D341Med (cell line): ENCODE measurements at regions not wholly inside any gene's neighbourhood (a gene's known extent, or its start where the extent isn't known, plus 50 kb on each side); places are given as distances from the start of the nearest gene placed in this dataset.
"Not testable (repeated sequence)": the region's sequence is repeated elsewhere in the genome, so short reads cannot be mapped to it uniquely, and the experiment has no call there.

Experiments
- DNase-seq: peaks from one replicate; pipeline ENCODE4 v3.0.0; 2012; ENCODE audit warnings: low spot score

DNA sequence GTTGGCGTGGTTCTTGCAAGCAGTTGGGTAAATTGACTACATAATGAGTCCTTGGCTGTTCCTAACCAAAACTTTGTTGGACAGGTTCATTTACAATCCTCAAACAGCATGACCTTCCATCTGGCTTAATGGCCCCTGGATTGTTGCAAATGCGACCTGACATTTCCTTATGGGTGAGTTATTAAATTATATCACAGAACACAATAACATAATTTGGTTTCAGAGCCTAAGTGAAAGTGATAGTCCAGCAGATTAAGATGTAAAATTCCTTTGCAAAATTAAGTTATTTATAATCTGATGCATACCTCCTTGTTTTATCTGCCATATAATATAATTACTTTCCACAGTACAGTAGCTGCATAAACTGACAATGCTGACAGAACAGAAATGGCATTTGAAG, 224.4 kb downstream of the TUSC1 start:
- DNase-seq: no peak

DNA sequence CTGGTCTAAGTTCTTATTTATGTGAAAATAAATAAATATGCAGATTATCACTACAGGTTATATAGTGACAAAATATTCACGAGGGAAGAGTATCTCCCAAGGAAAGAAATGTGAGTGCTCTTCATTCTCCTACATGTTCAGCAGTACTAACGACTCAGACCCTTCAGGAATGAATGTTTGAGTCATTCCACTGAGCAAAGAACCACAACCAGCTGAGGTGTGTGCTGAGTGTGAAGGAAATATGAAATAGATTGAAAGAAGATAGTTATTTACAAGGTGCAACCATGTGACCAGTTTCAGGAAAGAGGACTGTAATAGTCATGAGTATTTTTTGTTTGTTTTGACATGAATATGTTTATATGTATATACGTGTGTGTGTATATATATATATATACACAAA, 228.7 kb downstream of the TUSC1 start:
- DNase-seq: no peak

DNA sequence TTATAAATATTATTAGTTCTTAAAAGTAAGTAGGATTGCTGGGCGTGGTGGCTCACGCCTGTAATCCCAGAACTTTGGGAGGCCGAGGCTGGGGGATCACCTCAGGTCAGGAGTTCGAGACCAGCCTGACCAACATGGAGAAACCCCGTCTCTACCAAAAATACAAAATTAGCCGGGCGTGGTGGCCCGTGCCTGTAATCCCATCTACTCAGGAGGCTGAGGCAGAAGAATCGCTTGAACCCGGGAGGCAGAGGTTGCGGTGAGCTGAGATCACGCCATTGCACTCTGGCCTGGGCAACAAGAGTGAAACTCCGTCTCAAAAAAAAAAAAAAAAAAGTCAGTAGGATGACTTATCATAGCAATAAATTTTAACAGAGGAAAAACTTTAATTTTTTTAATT, 232.5 kb downstream of the TUSC1 start:
- DNase-seq: not testable (repeated sequence)

DNA sequence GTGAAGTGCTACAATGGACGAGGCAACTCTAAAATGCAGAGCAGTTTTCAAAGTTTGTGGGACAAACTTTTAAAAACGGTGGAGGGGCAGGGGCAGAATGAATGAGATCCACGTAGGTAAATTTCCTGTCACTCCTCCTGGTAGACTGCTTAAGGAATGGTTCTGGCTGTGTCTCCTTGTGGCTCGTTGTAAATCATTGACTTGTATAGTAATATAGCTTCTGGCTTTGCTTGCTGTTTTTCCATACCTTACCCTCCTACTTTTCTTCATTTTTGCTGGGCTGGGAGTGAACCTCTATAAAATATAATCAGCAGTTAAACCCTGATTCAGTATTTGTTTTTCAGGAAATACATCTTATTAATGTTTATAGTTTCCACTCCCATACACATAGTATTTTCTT, 235.7 kb downstream of the TUSC1 start:
- no peak for DNase-seq

DNA sequence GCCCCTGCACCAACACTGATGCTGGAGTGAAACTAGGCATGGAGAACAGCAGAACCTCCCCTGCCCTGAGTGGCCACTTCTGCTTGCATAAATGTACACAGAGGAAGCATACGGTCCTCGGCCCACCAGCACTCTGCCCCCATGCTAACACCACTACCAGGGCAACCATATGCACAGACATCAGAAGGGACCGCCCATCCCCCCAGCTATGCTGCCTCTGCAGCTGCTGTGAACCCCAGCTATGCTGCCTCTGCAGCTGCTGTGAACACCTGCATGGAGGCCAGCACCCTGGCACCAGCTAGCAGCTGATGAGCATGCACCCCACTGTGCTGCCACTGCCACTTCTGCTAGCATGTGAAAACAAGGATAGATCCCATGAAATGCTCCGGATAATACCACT, 250.3 kb downstream of the TUSC1 start:
- DNase-seq: no peak

DNA sequence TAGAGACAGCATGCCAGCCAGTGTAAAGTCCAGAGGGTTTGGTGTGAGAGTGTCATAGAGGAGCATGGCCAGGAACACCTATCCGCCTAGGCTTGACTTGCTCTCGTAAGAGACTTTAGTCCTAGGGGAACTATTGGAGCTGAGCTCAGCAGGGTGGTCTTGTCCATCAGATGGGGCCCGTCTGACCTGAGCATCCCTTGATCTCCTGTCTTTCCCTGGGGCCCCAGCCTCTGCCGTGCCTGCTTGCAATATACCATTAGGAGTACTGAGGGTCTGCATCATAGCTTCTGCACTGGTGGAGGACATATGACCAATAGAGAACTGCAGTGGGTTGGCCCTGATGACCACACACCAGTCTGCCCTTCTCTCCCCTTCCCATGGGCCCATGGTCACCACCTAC, 251.0 kb downstream of the TUSC1 start:
- DNase-seq: no peak

DNA sequence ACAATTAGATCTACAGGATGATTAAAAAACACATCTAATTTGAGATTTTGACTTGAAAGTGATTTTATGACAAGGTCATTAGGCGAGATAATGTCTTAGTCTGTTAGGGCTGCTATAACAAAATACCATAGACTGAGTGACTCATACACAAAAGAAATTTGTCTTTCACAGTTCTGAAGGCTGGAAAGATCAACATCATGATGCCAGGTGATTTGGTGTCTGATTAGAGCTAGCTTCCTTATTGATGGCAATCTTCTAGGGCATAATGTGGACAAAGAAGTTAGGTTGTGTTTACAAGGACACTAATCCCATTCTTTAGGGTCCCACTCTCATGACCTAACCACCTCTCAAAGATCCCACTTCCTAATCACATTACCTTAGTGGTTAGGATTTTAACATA, 256.7 kb downstream of the TUSC1 start:
- DNase-seq: no peak

DNA sequence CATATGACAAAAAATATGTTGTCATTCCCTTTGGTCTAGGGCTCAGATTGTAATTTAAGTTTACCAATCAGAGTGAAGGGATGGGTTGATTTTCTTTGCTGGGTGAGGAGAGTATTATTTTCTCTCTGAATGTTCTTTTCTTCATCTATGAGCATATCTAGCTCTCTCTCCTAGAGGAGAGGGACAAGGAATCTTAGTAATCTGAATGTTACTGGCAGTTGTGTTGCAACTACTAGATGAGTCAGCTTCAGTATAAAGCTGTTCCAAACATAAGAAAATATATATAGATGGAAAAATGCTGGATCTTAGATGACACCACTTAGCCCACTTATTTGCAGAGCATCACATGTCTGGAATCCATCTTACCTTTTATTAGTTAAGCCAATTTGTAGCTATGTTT, 259.3 kb downstream of the TUSC1 start:
- DNase-seq: no peak

DNA sequence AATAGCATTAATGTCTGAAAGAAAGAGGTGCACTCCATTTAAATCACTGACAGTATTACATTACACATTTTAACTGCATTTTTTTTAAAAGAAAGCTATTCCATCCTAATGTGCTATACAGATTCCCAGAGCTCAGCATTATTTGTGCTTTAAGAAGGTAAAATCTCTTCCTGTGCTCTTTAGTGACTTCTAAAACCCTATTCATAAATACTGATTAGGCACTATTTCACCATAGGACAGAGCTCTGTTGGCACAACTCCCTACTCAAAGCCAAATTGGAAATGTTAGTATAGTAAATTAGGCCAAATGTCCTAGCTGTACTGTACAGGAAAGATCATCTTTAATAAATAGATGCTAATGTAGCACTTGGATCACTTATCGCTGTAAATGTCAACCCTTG, 262.5 kb downstream of the TUSC1 start:
- DNase-seq: no peak

DNA sequence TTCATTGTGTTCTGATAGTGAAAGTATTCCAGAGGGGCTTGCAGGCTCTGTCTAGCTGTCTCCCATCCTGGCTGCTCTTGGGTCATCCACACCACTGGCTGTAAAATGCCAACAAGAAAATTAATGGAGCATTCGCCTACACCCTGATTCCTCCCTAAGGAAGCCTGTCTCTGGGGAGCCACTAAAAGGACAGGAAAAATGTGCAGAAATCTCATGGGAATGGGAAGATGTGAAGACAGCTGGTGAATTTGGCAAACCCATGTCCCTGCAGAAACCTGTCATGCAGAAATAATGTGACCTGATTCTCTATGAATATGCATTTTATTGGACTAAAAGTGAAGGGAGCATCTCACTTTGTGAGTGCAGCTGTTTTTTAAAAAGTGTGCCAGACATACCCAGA, 265.6 kb downstream of the TUSC1 start:
- no peak for DNase-seq

DNA sequence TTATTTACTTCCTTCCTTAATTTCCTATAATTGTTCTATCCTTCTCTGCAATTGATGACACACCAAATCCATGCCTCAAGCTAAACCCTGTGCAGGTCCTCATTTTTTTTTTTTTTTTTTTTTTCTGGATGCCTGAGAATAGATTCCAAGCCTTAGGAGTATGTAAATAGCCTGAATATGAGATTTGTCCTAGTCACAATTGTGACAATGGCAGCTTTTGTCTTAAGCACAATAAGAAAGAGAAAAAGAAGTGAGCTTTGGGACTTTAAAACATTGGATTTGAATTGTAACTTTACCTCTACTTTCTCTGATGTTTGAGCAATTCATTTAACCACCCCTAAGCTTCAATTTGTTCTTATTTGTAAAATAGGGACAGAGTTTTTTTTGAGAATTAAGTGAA, 280.5 kb downstream of the TUSC1 start:
- no peak for DNase-seq

DNA sequence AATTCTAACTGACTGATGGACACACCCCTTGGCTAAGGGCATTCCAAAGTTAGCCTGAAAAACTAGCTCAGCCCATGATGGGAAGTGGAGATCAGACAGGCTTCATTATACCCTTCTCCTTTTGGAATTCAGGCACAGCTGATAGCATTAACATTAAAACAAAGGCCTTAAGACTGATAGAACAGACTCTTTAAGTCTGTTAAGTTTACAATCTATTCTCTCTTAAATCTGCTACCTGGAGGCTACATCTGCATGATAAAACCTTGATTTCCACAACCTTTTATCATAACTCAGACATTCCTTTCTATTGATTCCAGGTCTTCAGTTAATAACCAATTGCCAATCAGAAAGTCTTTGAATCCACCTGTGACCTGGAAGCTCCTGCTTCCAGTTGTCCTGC, 281.4 kb downstream of the TUSC1 start:
- no peak for DNase-seq

DNA sequence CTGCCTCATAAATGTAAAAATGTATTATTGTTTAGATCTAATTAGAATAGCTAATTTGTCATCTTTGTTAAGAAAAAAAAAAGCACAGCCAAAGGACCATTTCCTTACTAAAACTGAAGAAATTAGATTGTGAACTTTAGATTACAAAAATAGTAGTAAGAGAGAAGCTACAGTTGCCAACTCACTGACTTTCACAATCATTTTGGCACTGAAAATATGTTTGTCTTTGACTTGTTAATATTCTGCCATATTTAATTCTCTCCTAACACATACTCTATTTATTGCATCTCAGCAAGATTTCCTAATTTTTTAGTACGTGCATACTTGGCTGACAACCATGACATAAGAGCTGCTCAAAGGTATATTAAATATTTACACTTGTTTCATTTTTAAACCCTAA, 297.1 kb downstream of the TUSC1 start:
- no peak for DNase-seq

DNA sequence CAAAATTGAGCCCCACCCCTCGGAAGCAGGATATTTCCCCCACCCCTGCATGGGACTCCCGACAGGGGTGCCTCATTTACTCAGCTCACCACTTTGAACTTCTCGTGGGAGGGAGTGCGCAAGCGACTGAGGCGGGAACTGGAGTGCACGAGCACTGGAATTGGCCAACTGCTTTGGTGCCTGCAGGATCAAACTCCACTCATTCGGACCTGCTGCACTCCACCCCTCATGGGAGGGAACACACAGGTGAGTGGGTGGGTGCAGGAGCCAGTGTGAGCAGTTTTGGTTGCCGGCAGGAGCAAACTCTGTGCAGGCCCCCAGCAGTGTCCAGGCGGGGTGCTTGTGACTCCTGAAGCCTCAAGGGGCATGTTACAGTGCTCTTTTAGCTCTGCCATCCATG, 301.2 kb downstream of the TUSC1 start:
- DNase-seq: no peak

DNA sequence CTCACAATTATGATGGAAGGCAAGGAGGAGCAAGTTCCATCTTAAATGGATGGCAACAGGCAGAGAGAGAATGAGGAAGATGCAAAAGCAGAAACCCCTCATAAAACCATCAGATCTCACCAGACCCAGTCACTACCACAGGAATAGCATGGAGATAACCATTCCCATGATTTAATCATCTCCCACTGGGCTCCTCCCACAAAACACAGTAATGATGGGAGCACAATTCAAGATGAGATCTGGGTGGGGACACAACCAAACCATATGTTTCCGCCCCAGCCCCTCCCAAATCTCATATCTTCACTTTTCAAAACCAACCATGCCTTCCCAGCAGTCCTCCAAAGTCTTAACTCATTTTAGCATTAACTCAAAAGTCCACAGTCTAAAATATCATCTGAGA, 304.0 kb downstream of the TUSC1 start:
- no peak for DNase-seq

DNA sequence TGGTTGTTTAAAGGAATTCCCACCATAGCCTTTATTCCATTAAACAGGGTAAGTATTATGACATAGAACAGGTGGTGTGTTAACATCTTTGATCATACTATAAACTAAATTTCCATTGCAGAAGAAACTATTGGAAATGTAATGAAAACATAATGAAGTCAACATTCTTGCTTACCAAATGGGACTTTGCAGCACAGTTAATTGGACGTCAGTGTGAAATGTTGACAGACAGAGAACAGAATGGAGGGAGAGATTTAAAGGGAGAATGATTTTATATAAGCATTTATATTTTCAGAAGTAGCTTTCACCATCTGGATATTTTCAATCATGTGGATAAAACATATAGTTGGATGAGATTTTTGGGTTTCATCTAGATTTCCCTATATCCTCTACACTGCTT, 311.3 kb downstream of the TUSC1 start:
- no peak for DNase-seq

DNA sequence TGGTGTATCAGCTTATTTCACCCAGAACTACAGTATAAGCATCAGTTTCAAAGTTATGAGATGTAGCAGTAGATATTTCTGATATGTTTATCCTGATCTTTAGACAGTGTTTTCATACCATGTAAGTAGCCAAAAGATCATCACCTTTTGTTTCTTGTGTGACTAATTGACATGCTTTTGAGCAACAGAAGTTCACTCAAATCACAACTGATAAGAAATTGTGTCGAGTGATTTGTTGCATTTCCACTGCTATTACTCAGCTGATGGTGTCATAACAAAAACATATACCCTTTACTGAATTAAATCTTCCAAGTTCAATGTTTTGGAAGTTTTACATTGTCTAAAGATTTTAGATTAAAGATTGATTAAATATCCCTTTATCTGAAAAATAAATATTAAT, 324.5 kb downstream of the TUSC1 start:
- DNase-seq: no peak

DNA sequence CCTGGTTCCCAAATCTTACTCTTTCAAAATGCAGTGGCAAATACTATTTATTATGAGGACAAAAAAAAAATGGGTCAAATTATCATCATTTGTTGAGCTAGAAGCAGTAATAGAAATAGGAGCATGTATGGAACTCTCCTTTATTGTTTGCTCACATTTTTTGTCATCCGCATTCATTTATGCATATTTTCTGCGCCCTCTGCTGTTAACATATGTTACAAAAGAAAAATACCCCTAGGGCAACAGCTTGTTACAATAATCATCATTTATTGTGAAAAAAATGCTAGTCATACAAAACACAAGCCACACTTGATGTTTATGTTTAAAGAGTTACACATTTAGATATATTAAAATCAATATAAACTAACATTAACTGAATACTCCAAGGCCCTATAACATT, 328.2 kb downstream of the TUSC1 start:
- peak; percentile 35 for DNase-seq

DNA sequence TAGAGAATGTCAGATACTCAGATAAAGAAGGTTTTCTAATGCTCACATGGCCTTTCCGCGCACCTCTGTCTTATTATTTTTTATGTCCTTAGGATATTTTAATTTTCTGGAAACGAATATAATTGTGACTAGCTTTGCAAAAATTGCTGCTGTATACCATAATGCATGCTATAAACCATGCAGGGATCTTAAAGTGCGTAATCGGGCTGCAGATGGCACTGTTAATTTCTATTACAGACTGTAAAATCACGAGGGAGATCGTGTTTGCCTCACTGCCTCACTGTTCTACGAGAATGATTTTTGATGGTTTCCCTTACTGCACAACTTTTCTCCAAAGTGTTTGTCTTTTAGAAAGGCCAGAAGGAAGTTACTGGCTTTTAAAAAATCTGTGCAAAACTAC, 356.1 kb downstream of the TUSC1 start:
- no peak for DNase-seq

DNA sequence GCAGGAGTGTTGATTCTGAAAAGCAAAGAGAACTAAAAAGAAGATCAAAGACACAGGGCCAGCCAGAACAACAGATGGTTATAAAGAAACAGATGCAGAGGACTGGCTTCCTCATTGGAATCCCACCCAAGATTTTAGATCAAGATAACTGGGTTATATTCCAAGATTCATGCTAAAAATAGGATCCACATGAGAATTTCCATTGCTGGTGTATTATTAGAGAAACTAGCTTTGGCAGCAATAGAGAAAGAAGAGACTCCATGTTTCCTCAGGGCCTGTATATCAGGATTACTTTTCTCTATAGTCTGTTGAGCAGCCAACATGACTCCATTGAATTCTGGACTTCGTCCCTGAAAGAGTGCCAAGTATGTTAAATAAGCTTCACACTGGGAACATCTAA, 367.3 kb downstream of the TUSC1 start:
- no peak for DNase-seq

DNA sequence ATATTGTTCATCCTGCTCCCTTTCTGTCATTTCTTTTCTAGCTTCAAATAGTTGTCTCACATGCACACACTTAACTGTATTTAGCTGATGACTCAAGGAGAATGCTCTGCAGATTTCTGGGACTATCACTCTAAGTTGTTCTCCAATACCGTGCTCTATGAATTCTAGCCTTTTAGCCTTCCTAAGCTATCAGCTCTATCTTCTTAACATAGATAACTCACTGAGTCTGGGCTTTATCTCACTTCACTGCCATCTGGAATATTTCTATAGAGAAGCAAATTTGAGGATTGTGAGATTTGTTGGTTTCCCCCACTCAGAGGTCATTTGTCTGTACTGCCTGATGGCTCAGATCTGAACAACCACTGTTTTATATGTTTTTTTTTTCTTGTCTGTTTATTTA, 369.7 kb downstream of the TUSC1 start:
- DNase-seq: no peak

DNA sequence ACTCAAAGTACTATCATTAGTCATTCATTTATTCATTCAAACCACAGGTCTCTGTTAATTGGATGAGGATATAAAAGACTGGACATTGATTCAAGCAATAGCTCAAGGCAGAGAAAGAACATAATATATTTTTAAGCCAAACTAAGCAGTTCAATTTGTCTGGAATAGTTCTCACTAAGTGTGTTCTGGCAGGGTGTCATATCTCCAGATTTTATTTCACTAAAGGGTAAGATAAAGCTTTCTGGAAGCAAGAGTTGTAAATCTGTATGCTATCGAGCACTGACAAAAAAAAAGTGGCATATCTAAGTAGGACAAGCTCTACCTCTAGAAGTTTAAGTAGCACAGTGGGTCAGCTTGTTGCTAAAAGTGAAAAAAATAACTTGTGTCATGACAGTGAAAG, 375.6 kb downstream of the TUSC1 start:
- DNase-seq: no peak

DNA sequence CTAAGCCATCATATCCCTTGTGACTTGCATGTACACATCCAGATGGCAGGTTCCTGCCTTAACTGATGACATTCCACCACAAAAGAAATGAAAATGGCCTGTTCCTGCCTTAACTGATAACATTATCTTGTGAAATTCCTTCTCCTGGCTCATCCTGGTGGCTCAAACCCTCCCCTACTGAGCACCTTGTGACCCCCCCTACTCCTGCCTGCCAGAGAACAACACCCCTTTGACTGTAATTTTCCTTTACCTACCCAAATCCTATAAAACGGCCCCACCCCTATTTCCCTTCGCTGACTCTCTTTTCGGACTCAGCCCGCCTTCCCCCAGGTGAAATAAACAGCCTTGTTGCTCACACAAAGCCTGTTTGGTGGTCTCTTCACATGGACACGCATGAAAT, 390.0 kb downstream of the TUSC1 start:
- not testable (repeated sequence) for DNase-seq

DNA sequence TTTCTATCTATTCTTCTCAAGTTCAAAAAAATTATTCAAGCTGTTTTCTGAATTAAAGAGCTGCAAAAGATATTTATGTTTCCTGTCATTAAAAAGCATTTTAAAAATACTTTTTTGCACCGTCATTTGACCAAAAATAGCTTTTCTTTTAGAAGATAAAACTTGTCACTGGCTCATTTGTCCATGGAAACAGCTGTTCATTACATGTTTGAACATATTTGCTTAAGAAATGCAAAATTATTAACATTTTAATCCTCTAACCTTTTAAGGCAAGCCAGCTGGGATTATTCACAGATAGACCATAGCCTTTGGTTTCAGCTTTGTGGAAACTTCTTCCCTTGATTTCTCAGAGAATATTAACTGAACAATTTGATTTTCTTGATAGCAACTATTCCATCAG, 393.9 kb downstream of the TUSC1 start:
- peak; percentile 11 for DNase-seq

DNA sequence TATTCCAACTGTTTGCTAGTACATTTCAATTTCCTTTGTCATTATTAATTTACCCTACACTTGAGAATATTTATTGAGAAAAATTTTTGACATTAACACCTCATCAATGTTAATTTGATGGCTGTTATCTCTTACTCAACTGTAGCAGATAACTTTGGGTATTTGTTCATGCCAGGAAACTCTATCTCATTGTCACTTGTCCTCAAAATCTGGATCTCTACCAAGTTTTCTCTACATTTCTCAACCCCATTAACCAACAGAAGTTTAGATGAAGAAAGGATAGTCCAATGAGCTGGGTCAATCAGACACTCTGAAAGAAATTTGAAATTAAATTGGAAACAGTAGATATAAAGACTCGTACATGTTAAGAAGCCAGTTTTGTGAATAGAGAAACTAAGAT, 395.3 kb downstream of the TUSC1 start:
- DNase-seq: no peak

DNA sequence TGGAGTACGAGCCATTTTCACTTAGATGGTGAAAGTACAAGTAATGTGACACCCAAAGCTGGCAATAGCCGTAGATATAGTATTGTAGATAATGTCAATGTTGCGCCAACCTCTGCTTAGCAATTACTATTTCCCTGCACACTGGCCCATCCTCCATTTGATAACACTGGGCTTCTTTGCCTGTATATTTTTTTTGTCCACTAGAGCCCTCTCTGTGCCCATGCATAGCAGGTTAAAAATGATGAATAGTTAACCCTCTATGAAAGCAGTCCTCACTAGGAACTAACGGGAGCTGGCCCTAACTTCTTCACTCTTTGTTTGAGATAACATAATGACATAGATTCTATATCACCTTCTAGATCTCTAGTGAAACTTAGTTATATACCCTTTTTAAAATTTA, 416.8 kb downstream of the TUSC1 start:
- no peak for DNase-seq
